Stimulated activated CD4-positive, alpha-beta T cell treated with anti-CD3 and anti-CD28 coated beads, Interleukin-4, amount 100 ng/mL, for 48 hours (primary cell): ENCODE measurements at regions not wholly inside any gene's neighbourhood (a gene's known extent, or its start where the extent isn't known, plus 50 kb on each side); places are given as distances from the start of the nearest gene placed in this dataset.

ENCODE experiments used
- DNase-seq, 2 donors: peaks; one replicate each; pipeline ENCODE4 v3.0.0-alpha.2; 2020; ENCODE audit warnings: low read depth in 2 of 2

- DNase-seq, result no peak
Measured at GRCh38 chr2:18182861-18183260, 304.4 kb downstream of the KCNS3 start.

- no peak for DNase-seq
Measured at GRCh38 chr2:18180912-18181311, 302.4 kb downstream of the KCNS3 start.

- DNase-seq, result no peak
Measured at GRCh38 chr2:18180031-18180610, 301.7 kb downstream of the KCNS3 start.

GRCh38 chr2:18178736-18179349 is 300.4 kb downstream of the KCNS3 start:
- peak; percentile 1 to 6 for DNase-seq

GRCh38 chr2:18176679-18177215 is 298.3 kb downstream of the KCNS3 start:
- no peak for DNase-seq

- DNase-seq, result no peak
Measured at GRCh38 chr2:18172607-18173006, 294.1 kb downstream of the KCNS3 start.

- no peak for DNase-seq
Measured at GRCh38 chr2:18171191-18172139, 293.0 kb downstream of the KCNS3 start.

- no peak for DNase-seq
Measured at GRCh38 chr2:18170642-18171041, 292.2 kb downstream of the KCNS3 start.

GRCh38 chr2:18169893-18170175 is 291.4 kb downstream of the KCNS3 start:
- no peak for DNase-seq

- no peak for DNase-seq
Measured at GRCh38 chr2:18169121-18169892, 290.8 kb downstream of the KCNS3 start.

GRCh38 chr2:18167871-18168270 is 289.4 kb downstream of the KCNS3 start:
- no peak for DNase-seq

GRCh38 chr2:18161681-18162080 is 283.2 kb downstream of the KCNS3 start:
- no peak for DNase-seq

GRCh38 chr2:18159896-18160295 is 281.4 kb downstream of the KCNS3 start:
- no peak for DNase-seq

- DNase-seq, result no peak
Measured at GRCh38 chr2:18156421-18156820, 278.0 kb downstream of the KCNS3 start.

- no peak for DNase-seq
Measured at GRCh38 chr2:18156002-18156401, 277.5 kb downstream of the KCNS3 start.

- DNase-seq, result no peak
Measured at GRCh38 chr2:18154812-18155211, 276.3 kb downstream of the KCNS3 start.

- no peak for DNase-seq
Measured at GRCh38 chr2:18154259-18154658, 275.8 kb downstream of the KCNS3 start.

- DNase-seq, result no peak
Measured at GRCh38 chr2:18153741-18154140, 275.3 kb downstream of the KCNS3 start.

- DNase-seq, result no peak
Measured at GRCh38 chr2:18151237-18151636, 272.8 kb downstream of the KCNS3 start.

GRCh38 chr2:18149660-18150246 is 271.3 kb downstream of the KCNS3 start:
- no peak for DNase-seq

- no peak for DNase-seq
Measured at GRCh38 chr2:18136881-18137475, 258.5 kb downstream of the KCNS3 start.
